ENCODE measurements at regions not wholly inside any gene's neighbourhood (a gene's known extent, or its start where the extent isn't known, plus 50 kb on each side); places are given as distances from the start of the nearest gene placed in this dataset.

DNA sequence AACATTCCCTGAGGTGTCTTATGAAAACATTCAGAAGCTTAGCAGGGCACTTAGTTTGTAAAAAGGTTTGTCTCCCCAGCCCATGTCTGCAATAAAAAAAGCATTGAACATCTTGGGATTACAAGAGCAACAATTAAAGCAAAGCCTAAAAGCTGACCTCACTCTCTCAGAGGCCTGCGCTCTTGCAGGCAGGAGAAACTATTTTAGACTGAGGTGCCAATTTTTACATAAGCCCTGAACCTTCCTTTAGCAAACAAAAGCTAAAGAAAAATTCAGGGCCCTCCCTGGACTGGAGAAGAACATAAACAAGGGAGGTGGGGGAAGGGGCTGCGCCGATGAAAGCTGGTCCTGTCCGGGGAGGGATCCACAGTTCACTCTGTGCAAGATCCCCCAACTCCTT lies 312.7 kb upstream of the RNF32 start:
- Mint-ChIP-seq H3K36me3 (ENCODE audit: low read depth) (no peaks in the 10 kb centered on the region), H3K27ac (no peak overlapping the region), H3K4me1 (no peaks in the 10 kb centered on the region), H3K4me3 (no peak overlapping the region), H3K27me3 (ENCODE audit: insufficient read depth, low read depth, poor library complexity) (peaks cover 3% of the 10 kb centered on the region), H3K9me3 (peaks cover 6% of the 10 kb centered on the region; the same call in 2 of the 3 replicates)
- Histone ChIP-seq H3K27ac (ENCODE audit: low read depth) (no peak overlapping the region), H3K4me1 (ENCODE audit: insufficient read depth) (no peaks in the 10 kb centered on the region), H3F3A (replicated peaks; ENCODE audit: low read depth) (no peaks in the 10 kb centered on the region), H4K20me1 (replicated peaks; ENCODE audit: insufficient read depth) (no peaks in the 10 kb centered on the region), H3K4me3 (no peak overlapping the region), H3K27me3 (ENCODE audit: insufficient read depth) (no peaks in the 10 kb centered on the region), H3K79me2 (replicated peaks; ENCODE audit: insufficient read depth) (no peaks in the 10 kb centered on the region), H3K4me2 (no peak overlapping the region), H3K9me2 (ENCODE audit: insufficient read depth) (no peaks in the 10 kb centered on the region), H2AFZ (no peak overlapping the region), H3K36me3 (ENCODE audit: insufficient read depth) (no peaks in the 10 kb centered on the region)
- TF ChIP-seq CTCF (conservative IDR thresholded peaks at IDR 0.05; ENCODE audit: low read depth in 2 of 2) = no peak
- no peak for TF ChIP-seq REST (IDR thresholded peaks at IDR 0.05; ENCODE audit: unreplicated experiment)
- TF ChIP-seq STAT1 (IDR thresholded peaks at IDR 0.05; ENCODE audit: unreplicated experiment) = no peak
- no peak for TF ChIP-seq CREB1 (CRISPR knock-in tag; IDR thresholded peaks at IDR 0.05; ENCODE audit: low read depth)
- no peak for TF ChIP-seq EZH2phosphoT487 (IDR thresholded peaks at IDR 0.05; ENCODE audit: unreplicated experiment)
- TF ChIP-seq ZNF114 (CRISPR knock-in tag; IDR thresholded peaks at IDR 0.05) = no peak
- no peak for TF ChIP-seq ETS1 (IDR thresholded peaks at IDR 0.05)
- TF ChIP-seq NANOG (IDR thresholded peaks at IDR 0.05; ENCODE audit: borderline replicate concordance) = no peak
- TF ChIP-seq ZNF331 (CRISPR knock-in tag; IDR thresholded peaks at IDR 0.05; ENCODE audit: low read depth) = no peak
- TF ChIP-seq EZH2 (IDR thresholded peaks at IDR 0.05; ENCODE audit: low read depth, unreplicated experiment) = no peak
- no peak for TF ChIP-seq POLR2AphosphoS5 (IDR thresholded peaks at IDR 0.05; ENCODE audit: low read depth)
- no peak for TF ChIP-seq ZNF462 (CRISPR knock-in tag; IDR thresholded peaks at IDR 0.05)
- no peak for DNase-seq (ENCODE audit: low spot score)
- no peak for ATAC-seq

All from GM23338 (cell line).